ENCODE measurements at regions not wholly inside any gene's neighbourhood (a gene's known extent, or its start where the extent isn't known, plus 50 kb on each side); places are given as distances from the start of the nearest gene placed in this dataset.

GRCh38 chr20:6614836-6615235, 152.7 kb upstream of the BMP2 start:
- DNase-seq (ENCODE audit: low read depth, low spot score) (no peak), ATAC-seq (no peak)
- H3K9ac ChIP-seq (ENCODE audit: low read length): no peak overlapping the region
- no peaks in the 10 kb centered on the region for H3K27me3 ChIP-seq (ENCODE audit: insufficient read depth, low read length)
- peaks cover 0 to 18% of the 10 kb centered on the region in 2 experiments; a peak in 2 of 4 replicates for H3K9me3 ChIP-seq (ENCODE audit: control insufficient read depth in 1 of 2, insufficient read depth in 1 of 2, low read depth in 1 of 2, low read length in 2 of 2)
- H3K4me3 ChIP-seq (replicated peaks in 1 of 2; ENCODE audit: low read depth in 1 of 2, low read length in 2 of 2): no peak overlapping the region
- H3K36me3 ChIP-seq (ENCODE audit: control insufficient read depth in 1 of 2, insufficient read depth in 2 of 2, low read length in 2 of 2): no peaks in the 10 kb centered on the region
- no TSS peak for BruUV-seq (replicated peaks)
- H3K4me1 ChIP-seq (ENCODE audit: control insufficient read depth in 1 of 2, insufficient read depth in 2 of 2, low read length in 2 of 2): no peaks in the 10 kb centered on the region
- H3K27ac ChIP-seq (ENCODE audit: low read depth, low read length): no peak overlapping the region
- intact Hi-C loops (cut with micrococcal nuclease): no loop called here
- RAD21 ChIA-PET (ENCODE audit: low non-redundant PET in 1 of 2, low total read pairs in 2 of 2, uncharacterized antibody in 2 of 2, unreplicated experiment in 2 of 2): no interaction called here
- no peaks in the 10 kb centered on the region for H3K79me2 ChIP-seq (ENCODE audit: insufficient read depth, low read length)
- POLR2A ChIA-PET: no interaction called here
- CTCF ChIA-PET: no interaction called here
- no peak overlapping the region for H3K4me2 ChIP-seq (ENCODE audit: low read length)
- H3K9me2 ChIP-seq (ENCODE audit: insufficient read depth): no peaks in the 10 kb centered on the region
- H4K20me1 ChIP-seq (ENCODE audit: insufficient read depth): no peaks in the 10 kb centered on the region
- TF ChIP-seq ZBTB33 (IDR thresholded peaks at IDR 0.05; ENCODE audit: extremely low read depth, insufficient replicate concordance, low read length) (no peak), CTCF (IDR thresholded peaks at IDR 0.05 in 2 of 3, conservative IDR thresholded peaks at IDR 0.05 in 1 of 3; ENCODE audit: borderline replicate concordance in 1 of 3, insufficient read depth in 1 of 3, low read depth in 2 of 3, low read length in 2 of 3) (no peak), FOSL1 (IDR thresholded peaks at IDR 0.05; ENCODE audit: low read depth) (no peak), JUND (IDR thresholded peaks at IDR 0.05) (no peak)
- no peak overlapping the region for H2AFZ ChIP-seq (ENCODE audit: low read depth, low read length, poor library complexity, severe bottlenecking)

Data from HCT116 (cell line).